ENCODE measurements at regions not wholly inside any gene's neighbourhood (a gene's known extent, or its start where the extent isn't known, plus 50 kb on each side); places are given as distances from the start of the nearest gene placed in this dataset.

GRCh38 chr5:136518814-136519213 is 153.5 kb upstream of the TRPC7 start:
- H3K9me3 ChIP-seq = no peaks in the 10 kb centered on the region
- H3K79me2 ChIP-seq (ENCODE audit: insufficient read depth) = no peaks in the 10 kb centered on the region
- peaks cover 4% of the 10 kb centered on the region; the same call in 1 of the 2 replicates for H3K27me3 ChIP-seq (ENCODE audit: insufficient read depth)
- no peaks in the 10 kb centered on the region for H4K20me1 ChIP-seq (ENCODE audit: insufficient read depth)
- H3K4me3 ChIP-seq (ENCODE audit: low read depth in 2 of 2, low read length in 1 of 2) = no peak overlapping the region
- WGBS (ENCODE audit: low lambda C conversion rate) = 17% methylated on average over 3 of the region's 3 CpGs
- H3K36me3 ChIP-seq (replicated peaks in 1 of 2; ENCODE audit: control insufficient read depth in 1 of 2, insufficient read depth in 2 of 2, low read length in 1 of 2) = no peaks in the 10 kb centered on the region
- no peaks in the 10 kb centered on the region for H3K4me1 ChIP-seq (ENCODE audit: control insufficient read depth in 1 of 2, insufficient read depth in 2 of 2, low read depth in 1 of 2, low read length in 1 of 2)
- no peak overlapping the region for H3K4me2 ChIP-seq
- H3K9ac ChIP-seq = no peak overlapping the region
- no peak overlapping the region for H2AFZ ChIP-seq (ENCODE audit: low read depth)
- ChIA-PET POLR2A (no interaction called here), CTCF (interaction anchor here (0.6 to 1.6 kb wide), 2 partner anchors 12 to 96 kb away, joined by 3 to 4 read pairs; no protein-coding TSS in a partner anchor)
- TF ChIP-seq RFX5 (IDR thresholded peaks at IDR 0.05; ENCODE audit: low read length) (no peak), USF1 (IDR thresholded peaks at IDR 0.05; ENCODE audit: borderline replicate concordance, low read depth) (no peak), SIN3A (IDR thresholded peaks at IDR 0.05; ENCODE audit: borderline replicate concordance, low read depth, low read length) (no peak), MEF2A (IDR thresholded peaks at IDR 0.05; ENCODE audit: borderline replicate concordance, low read depth) (no peak), SMC3 (IDR thresholded peaks at IDR 0.05; ENCODE audit: low read depth, low read length) (no peak), EZH2phosphoT487 (IDR thresholded peaks at IDR 0.05; ENCODE audit: borderline replicate concordance, low read depth) (no peak), GATA2 (CRISPR knock-in tag; IDR thresholded peaks at IDR 0.05) (no peak), TAF1 (IDR thresholded peaks at IDR 0.05; ENCODE audit: borderline replicate concordance, low read depth, low read length) (no peak), FOXJ3 (CRISPR knock-in tag; IDR thresholded peaks at IDR 0.05) (no peak)
- H3K9me2 ChIP-seq = no peaks in the 10 kb centered on the region
- H3K27ac ChIP-seq (ENCODE audit: low read depth in 2 of 2, low read length in 1 of 2) = no peak overlapping the region
- no peak for DNase-seq
- H3F3A ChIP-seq (replicated peaks; ENCODE audit: insufficient read depth) = no peaks in the 10 kb centered on the region

GRCh38 chr5:136518174-136518573 is 152.8 kb upstream of the TRPC7 start:
- ChIA-PET POLR2A (no interaction called here), CTCF (no interaction called here)
- Histone ChIP-seq H3K9me3 (no peaks in the 10 kb centered on the region), H3F3A (replicated peaks; ENCODE audit: insufficient read depth) (no peaks in the 10 kb centered on the region), H3K79me2 (ENCODE audit: insufficient read depth) (no peaks in the 10 kb centered on the region), H3K27ac (ENCODE audit: low read depth in 2 of 2, low read length in 1 of 2) (no peak overlapping the region), H3K9ac (no peak overlapping the region), H2AFZ (ENCODE audit: low read depth) (no peak overlapping the region), H3K4me2 (no peak overlapping the region), H3K27me3 (ENCODE audit: insufficient read depth) (peaks cover 4% of the 10 kb centered on the region; the same call in 1 of the 2 replicates), H3K4me1 (ENCODE audit: control insufficient read depth in 1 of 2, insufficient read depth in 2 of 2, low read depth in 1 of 2, low read length in 1 of 2) (no peaks in the 10 kb centered on the region), H3K36me3 (replicated peaks in 1 of 2; ENCODE audit: control insufficient read depth in 1 of 2, insufficient read depth in 2 of 2, low read length in 1 of 2) (no peaks in the 10 kb centered on the region), H3K4me3 (ENCODE audit: low read depth in 2 of 2, low read length in 1 of 2) (no peak overlapping the region), H3K9me2 (no peaks in the 10 kb centered on the region), H4K20me1 (ENCODE audit: insufficient read depth) (no peaks in the 10 kb centered on the region)
- 39% methylated on average over 1 of the region's 1 CpG for WGBS (ENCODE audit: low lambda C conversion rate)
- TF ChIP-seq YY1 (IDR thresholded peaks at IDR 0.05; ENCODE audit: low read depth) = no peak
- no peak for TF ChIP-seq TAF1 (IDR thresholded peaks at IDR 0.05; ENCODE audit: borderline replicate concordance, low read depth, low read length)
- no peak for TF ChIP-seq USF2 (IDR thresholded peaks at IDR 0.05; ENCODE audit: borderline replicate concordance, low read depth, low read length)
- no peak for TF ChIP-seq RCOR1 (IDR thresholded peaks at IDR 0.05; ENCODE audit: low read length)
- TF ChIP-seq MEF2A (IDR thresholded peaks at IDR 0.05; ENCODE audit: borderline replicate concordance, low read depth) = no peak
- no peak for TF ChIP-seq TCF12 (IDR thresholded peaks at IDR 0.05)
- no peak for TF ChIP-seq PBX3 (IDR thresholded peaks at IDR 0.05)
- no peak for TF ChIP-seq SIN3A (IDR thresholded peaks at IDR 0.05; ENCODE audit: borderline replicate concordance, low read depth, low read length)
- TF ChIP-seq REST (IDR thresholded peaks at IDR 0.05; ENCODE audit: low read depth, low read length) = no peak
- no peak for TF ChIP-seq GABPA (IDR thresholded peaks at IDR 0.05; ENCODE audit: low read depth)
- no peak for DNase-seq

Measured in SK-N-SH (cell line).